K562 (cell line): ENCODE measurements at regions not wholly inside any gene's neighbourhood (a gene's known extent, or its start where the extent isn't known, plus 50 kb on each side); places are given as distances from the start of the nearest gene placed in this dataset.

ENCODE experiments used
- ARID2 ChIP-seq: fragments of 450-650 bp; IDR thresholded peaks from 2 replicates; pipeline ENCODE4 v1.6.1; 2017; ENCODE audit warnings: antibody characterized with exemption, mild to moderate bottlenecking
- BDP1 ChIP-seq: IDR thresholded peaks from 3 replicates; pipeline ENCODE4 v1.6.1; 2011; ENCODE audit not compliant: insufficient read length, insufficient read depth
- CHD2 ChIP-seq: IDR thresholded peaks from 2 replicates; pipeline ENCODE4 v1.6.1; 2011; ENCODE audit warnings: low read depth, low read length
- NRF1 ChIP-seq, 2 experiments: fragments of 450-650 bp; IDR thresholded peaks in 1 of 2; conservative IDR thresholded peaks in 1 of 2; 2 replicates each; pipeline ENCODE4 v1.6.1; 2014; ENCODE audit warnings: mild to moderate bottlenecking in 2 of 2
- PKNOX1 ChIP-seq: fragments of 450-650 bp; IDR thresholded peaks from 2 replicates; pipeline ENCODE4 v1.6.1; 2016
- RBBP5 ChIP-seq: fragments of 200-600 bp; sonication (generic); IDR thresholded peaks from 2 replicates; pipeline ENCODE4 v1.6.1; 2012; ENCODE audit warnings: borderline replicate concordance, mild to moderate bottlenecking, low read length, control low read depth, inconsistent platforms; ENCODE audit not compliant: insufficient read depth, poor library complexity, severe bottlenecking
- SMAD3 ChIP-seq: fragments of 450-650 bp; formaldehyde crosslinking; conservative IDR thresholded peaks from 2 replicates; pipeline ENCODE4 v1.4.0; 2020; ENCODE audit warnings: mild to moderate bottlenecking
- SMARCA5 ChIP-seq: fragments of 450-650 bp; IDR thresholded peaks from 2 replicates; pipeline ENCODE4 v1.6.1; 2016
- SMARCB1 ChIP-seq: IDR thresholded peaks from 2 replicates; pipeline ENCODE4 v1.6.1; 2011; ENCODE audit warnings: improper control_type of control experiment, low read depth; ENCODE audit not compliant: insufficient read length
- SMARCC2 ChIP-seq: fragments of 450-650 bp; IDR thresholded peaks from 2 replicates; pipeline ENCODE4 v1.6.1; 2017; ENCODE audit warnings: antibody characterized with exemption, moderate library complexity, mild to moderate bottlenecking, low read depth
- XRCC3 ChIP-seq: fragments of 450-650 bp; IDR thresholded peaks from 2 replicates; pipeline ENCODE4 v1.6.1; 2017; ENCODE audit warnings: mild to moderate bottlenecking, moderate library complexity
- ZNF407 ChIP-seq: fragments of 450-650 bp; IDR thresholded peaks from 2 replicates; pipeline ENCODE4 v1.6.1; 2016; ENCODE audit warnings: low read depth
- ZNF41 ChIP-seq: fragments of 250-450 bp; sonication (Bioruptor Pico); conservative IDR thresholded peaks from 2 replicates; pipeline ENCODE4 v1.4.0; 2020; ENCODE audit warnings: mild to moderate bottlenecking
- ZNF583 ChIP-seq: fragments of 250-450 bp; sonication (Bioruptor Pico); IDR thresholded peaks from 2 replicates; pipeline ENCODE4 v1.4.0; 2020
- TF ChIP-seq, protein P1 (sequence below), 2 experiments: IDR thresholded peaks; 2 replicates each; pipeline ENCODE4 v1.6.1; 2011; ENCODE audit warnings: borderline replicate concordance in 1 of 2, control low read depth in 1 of 2, low read depth in 1 of 2, low read length in 1 of 2, mild to moderate bottlenecking in 1 of 2, mixed read lengths in 1 of 2, moderate library complexity in 1 of 2; ENCODE audit not compliant: insufficient read depth in 1 of 2, insufficient read length in 1 of 2, poor library complexity in 1 of 2, severe bottlenecking in 1 of 2; ENCODE audit errors: extremely low read depth in 1 of 2
- TF ChIP-seq, protein P2 (sequence below): fragments of 450-650 bp; IDR thresholded peaks from 2 replicates; pipeline ENCODE4 v1.6.1; 2017; ENCODE audit warnings: antibody characterized with exemption

DNA sequence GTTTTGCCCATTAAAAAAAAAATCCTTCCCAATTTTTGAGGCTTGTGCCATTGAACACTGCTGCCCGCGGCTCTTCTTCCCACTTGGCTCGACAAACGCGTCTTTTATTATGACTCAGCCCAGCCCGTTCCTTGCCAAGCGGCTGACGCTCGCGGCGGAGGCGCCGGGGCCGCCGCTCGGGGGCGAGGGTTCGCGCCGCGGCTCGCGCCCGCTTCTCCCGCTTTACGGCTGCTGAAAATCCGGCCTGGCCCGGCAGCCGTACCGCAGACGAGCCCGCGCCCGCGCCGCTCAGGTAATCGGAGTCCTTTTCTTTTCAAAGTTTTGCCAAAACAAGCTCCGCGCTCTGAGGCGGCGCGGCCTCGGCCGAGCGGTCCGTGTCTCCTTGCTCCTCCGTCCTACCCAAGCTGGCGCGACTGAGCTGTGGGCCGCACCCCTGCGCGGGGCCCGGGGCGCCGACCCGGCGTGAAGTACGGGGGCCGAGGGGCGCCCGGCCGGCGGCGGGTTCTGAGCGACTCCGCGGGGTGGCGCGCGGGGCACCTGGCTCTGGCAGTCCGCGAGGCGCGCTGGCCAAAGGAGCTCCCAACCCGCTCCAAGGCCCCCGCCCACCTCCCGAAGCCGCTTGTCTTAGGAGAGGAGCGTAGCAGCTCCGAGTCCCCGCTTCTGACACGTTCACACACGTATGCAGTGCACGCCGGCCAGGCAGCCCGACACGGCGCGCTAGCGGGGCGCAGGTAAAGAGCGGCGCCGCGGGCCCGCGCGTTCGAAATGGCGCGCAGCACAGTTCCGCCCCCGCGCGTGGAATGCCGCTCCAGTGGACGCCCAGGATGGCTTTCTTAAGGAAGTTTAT is 418.2 kb upstream of the NAALADL2 start (continued):
- TF ChIP-seq, protein P1, sequence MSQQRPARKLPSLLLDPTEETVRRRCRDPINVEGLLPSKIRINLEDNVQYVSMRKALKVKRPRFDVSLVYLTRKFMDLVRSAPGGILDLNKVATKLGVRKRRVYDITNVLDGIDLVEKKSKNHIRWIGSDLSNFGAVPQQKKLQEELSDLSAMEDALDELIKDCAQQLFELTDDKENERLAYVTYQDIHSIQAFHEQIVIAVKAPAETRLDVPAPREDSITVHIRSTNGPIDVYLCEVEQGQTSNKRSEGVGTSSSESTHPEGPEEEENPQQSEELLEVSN (IDR thresholded peaks at IDR 0.05; ENCODE audit: borderline replicate concordance in 1 of 2, extremely low read depth in 1 of 2, insufficient read depth in 1 of 2, insufficient read length in 1 of 2, low read depth in 1 of 2, low read length in 1 of 2, poor library complexity in 1 of 2, severe bottlenecking in 1 of 2): peak in 1 of 2 experiments; percentile 84
- no peak for TF ChIP-seq ZNF41
- TF ChIP-seq RBBP5: no peak
- TF ChIP-seq NRF1 (conservative IDR thresholded peaks at IDR 0.05 in 1 of 2, IDR thresholded peaks at IDR 0.05 in 1 of 2): peak; percentile 46 to 56; a peak in 3 of 4 replicates
- no peak for TF ChIP-seq ZNF583 (CRISPR knock-in tag)
- TF ChIP-seq SMARCA5: no peak
- TF ChIP-seq, protein P2, sequence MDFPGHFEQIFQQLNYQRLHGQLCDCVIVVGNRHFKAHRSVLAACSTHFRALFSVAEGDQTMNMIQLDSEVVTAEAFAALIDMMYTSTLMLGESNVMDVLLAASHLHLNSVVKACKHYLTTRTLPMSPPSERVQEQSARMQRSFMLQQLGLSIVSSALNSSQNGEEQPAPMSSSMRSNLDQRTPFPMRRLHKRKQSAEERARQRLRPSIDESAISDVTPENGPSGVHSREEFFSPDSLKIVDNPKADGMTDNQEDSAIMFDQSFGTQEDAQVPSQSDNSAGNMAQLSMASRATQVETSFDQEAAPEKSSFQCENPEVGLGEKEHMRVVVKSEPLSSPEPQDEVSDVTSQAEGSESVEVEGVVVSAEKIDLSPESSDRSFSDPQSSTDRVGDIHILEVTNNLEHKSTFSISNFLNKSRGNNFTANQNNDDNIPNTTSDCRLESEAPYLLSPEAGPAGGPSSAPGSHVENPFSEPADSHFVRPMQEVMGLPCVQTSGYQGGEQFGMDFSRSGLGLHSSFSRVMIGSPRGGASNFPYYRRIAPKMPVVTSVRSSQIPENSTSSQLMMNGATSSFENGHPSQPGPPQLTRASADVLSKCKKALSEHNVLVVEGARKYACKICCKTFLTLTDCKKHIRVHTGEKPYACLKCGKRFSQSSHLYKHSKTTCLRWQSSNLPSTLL: no peak
- TF ChIP-seq SMAD3 (CRISPR knock-in tag): no peak
- no peak for TF ChIP-seq CHD2
- no peak for TF ChIP-seq BDP1
- peak; percentile 82 for TF ChIP-seq ZNF407
- TF ChIP-seq PKNOX1: no peak
- TF ChIP-seq SMARCC2: no peak
- TF ChIP-seq ARID2: no peak
- no peak for TF ChIP-seq SMARCB1
- TF ChIP-seq XRCC3: no peak
